Lower leg skin (tissue), 4 donors: ENCODE measurements at regions not wholly inside any gene's neighbourhood (a gene's known extent, or its start where the extent isn't known, plus 50 kb on each side); places are given as distances from the start of the nearest gene placed in this dataset.

Experiments used
- DNase-seq, 2 donors: peaks; one replicate each; pipeline ENCODE4 v3.0.0-alpha.2; 2019; ENCODE audit warnings: low spot score in 2 of 2
- H3K4me3 ChIP-seq: fragments of 200-600 bp; sonication (generic); 2 replicates; pipeline ENCODE4 v1.5.1; 2017; ENCODE audit warnings: mild to moderate bottlenecking, low read depth; ENCODE audit not compliant: poor library complexity, severe bottlenecking
- CTCF ChIP-seq, 3 donors: fragments of 450-650 bp; IDR thresholded peaks; one replicate each; pipeline ENCODE4 v1.5.1; 2016; ENCODE audit warnings: antibody characterized with exemption in 3 of 3, mild to moderate bottlenecking in 3 of 3, moderate library complexity in 2 of 3
- POLR2A ChIP-seq, 2 donors: fragments of 450-650 bp; IDR thresholded peaks; one replicate each; pipeline ENCODE4 v1.6.1; 2016 to 2017; ENCODE audit warnings: antibody characterized with exemption in 2 of 2, mild to moderate bottlenecking in 1 of 2, moderate library complexity in 1 of 2
- WGBS, 2 donors: methylation state at CpG; one replicate each; pipeline ENCODE4 v1.1.5; 2018; 5-methylcytosine and 5-hydroxymethylcytosine counted together
- intact Hi-C: fragments of 100-400 bp; cut with DNase I; formaldehyde crosslinking; loops from one replicate; pipeline ENCODE4 v1.15.0; 2023; ENCODE audit warnings: low total_unique reads

- WGBS, 2 donors: 68 to 78% methylated on average over 5 of the region's 5 CpGs
- no peak for DNase-seq
- TF ChIP-seq POLR2A (IDR thresholded peaks at IDR 0.05): no peak
- no peak for TF ChIP-seq CTCF (IDR thresholded peaks at IDR 0.05)
- no peak overlapping the region for H3K4me3 ChIP-seq
- intact Hi-C loops: no loop called here
These were observed 65.4 kb downstream of the MAF start for GRCh38 chr16:79535130-79535529.

DNA sequence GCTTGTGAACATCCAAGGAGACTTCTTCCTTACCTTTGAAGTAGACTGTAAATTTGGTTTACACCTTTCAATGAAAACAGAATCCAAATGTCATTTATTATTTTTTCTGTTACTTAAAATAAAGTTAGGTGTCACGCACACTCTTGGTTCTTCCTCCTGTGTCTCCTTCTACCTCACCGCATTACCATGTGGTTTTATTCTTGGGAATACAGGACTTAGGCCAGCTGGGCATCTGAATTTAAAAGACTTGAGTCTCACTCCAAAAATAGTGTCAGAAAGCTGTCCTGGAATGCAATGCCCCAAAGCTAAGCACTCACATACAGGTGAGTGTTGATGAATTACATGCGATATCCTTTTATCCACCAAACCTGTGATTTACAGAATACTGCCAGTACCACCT, 66.4 kb downstream of the MAF start:
- TF ChIP-seq POLR2A (IDR thresholded peaks at IDR 0.05) (no peak), CTCF (IDR thresholded peaks at IDR 0.05) (no peak)
- intact Hi-C loops: no loop called here
- H3K4me3 ChIP-seq: no peak overlapping the region
- WGBS, 2 donors: 89 to 92% methylated on average over 3 of the region's 3 CpGs
- DNase-seq: no peak

DNA sequence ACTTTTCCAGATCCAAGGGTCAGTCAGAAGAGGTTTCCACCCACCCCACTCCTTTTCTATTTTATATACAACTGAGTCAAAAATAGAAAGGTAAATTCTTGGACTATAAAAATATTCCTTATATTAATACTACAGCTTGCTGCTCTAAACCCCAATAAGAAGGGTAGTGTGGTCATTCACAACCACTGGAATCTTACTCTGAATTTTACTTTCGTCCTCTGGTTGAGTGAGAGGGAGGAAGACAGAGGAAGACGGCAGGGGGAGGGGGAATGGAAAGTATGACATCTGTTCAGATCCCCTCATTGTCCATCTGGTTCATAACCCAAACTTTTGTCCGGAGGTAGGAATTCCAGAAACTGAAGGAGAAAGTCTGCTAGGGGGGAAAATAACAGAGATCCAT, 67.2 kb downstream of the MAF start:
- WGBS, 2 donors: 85 to 87% methylated on average over 3 of the region's 3 CpGs
- no peak overlapping the region for H3K4me3 ChIP-seq
- DNase-seq: no peak
- TF ChIP-seq POLR2A (IDR thresholded peaks at IDR 0.05) (no peak), CTCF (IDR thresholded peaks at IDR 0.05) (no peak)
- intact Hi-C loops: no loop called here

GRCh38 chr16:79532785-79533184, 67.8 kb downstream of the MAF start:
- no peak overlapping the region for H3K4me3 ChIP-seq
- no peak for TF ChIP-seq CTCF (IDR thresholded peaks at IDR 0.05)
- no peak for TF ChIP-seq POLR2A (IDR thresholded peaks at IDR 0.05)
- DNase-seq: no peak
- intact Hi-C loops: no loop called here
- WGBS, 2 donors: 60 to 72% methylated on average over 5 of the region's 5 CpGs

DNA sequence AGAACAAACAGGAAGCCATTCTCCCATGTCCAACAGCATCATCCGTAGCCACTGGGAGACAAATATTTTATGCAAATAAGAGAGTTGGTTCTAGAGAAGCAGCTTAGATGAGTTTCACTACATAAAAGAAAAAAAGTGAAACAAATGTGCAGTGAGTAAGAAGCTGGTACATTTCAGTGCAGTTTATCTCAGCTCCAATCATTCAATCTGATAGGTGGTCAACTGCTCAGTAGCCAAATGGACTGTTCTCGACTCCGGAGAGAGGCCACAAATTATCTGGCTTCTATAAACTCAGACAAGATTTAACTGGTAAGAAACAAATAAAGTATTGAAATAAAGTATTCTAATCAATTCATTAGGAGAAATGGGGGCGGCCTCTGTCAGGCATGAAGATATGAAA, 68.3 kb downstream of the MAF start:
- no peak overlapping the region for H3K4me3 ChIP-seq
- 95% methylated on average over 4 of the region's 4 CpGs for WGBS, 2 donors
- TF ChIP-seq CTCF (IDR thresholded peaks at IDR 0.05): no peak
- TF ChIP-seq POLR2A (IDR thresholded peaks at IDR 0.05): no peak
- intact Hi-C loops: no loop called here
- DNase-seq: no peak

- no peak overlapping the region for H3K4me3 ChIP-seq
- no peak for DNase-seq
- intact Hi-C loops: no loop called here
- WGBS, 2 donors: 34 to 44% methylated on average over 2 of the region's 2 CpGs
- TF ChIP-seq POLR2A (IDR thresholded peaks at IDR 0.05) (no peak), CTCF (IDR thresholded peaks at IDR 0.05) (no peak)
These were observed 72.2 kb downstream of the MAF start for GRCh38 chr16:79528338-79528737.
